IPS DF 19.7 (cell line): ENCODE measurements at regions not wholly inside any gene's neighbourhood (a gene's known extent, or its start where the extent isn't known, plus 50 kb on each side); places are given as distances from the start of the nearest gene placed in this dataset.
A peak's percentile ranks its signal among the peaks of the same experiment; 100 is the strongest.

ENCODE experiments used
- DNase-seq: peaks from one replicate; pipeline ENCODE4 v3.0.0-alpha.2; 2013; ENCODE audit warnings: low read depth, low spot score

- no peak for DNase-seq
Measured at GRCh38 chr2:150621526-150622213, 134.2 kb upstream of the RND3 start.

DNA sequence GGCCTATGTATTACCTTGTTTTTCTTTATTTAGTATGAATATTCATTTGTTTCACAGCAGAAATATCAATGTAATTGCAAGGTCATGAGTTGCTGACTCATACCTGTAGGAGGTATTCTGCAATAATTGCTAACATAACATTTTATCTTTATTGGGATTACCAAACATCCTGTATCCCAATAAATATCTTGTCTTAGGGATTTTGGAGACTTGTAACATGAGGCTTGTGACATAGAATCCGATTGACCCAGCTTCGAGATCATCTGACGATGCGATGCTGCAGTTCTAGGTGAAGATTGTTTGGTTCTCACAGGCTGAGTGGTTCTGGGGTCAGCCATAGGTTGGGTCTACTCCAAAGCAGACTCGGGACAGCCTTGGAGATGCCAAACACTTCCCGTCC is 133.4 kb upstream of the RND3 start:
- DNase-seq = no peak

- no peak for DNase-seq
Measured at GRCh38 chr2:150620416-150620815, 132.9 kb upstream of the RND3 start.

DNA sequence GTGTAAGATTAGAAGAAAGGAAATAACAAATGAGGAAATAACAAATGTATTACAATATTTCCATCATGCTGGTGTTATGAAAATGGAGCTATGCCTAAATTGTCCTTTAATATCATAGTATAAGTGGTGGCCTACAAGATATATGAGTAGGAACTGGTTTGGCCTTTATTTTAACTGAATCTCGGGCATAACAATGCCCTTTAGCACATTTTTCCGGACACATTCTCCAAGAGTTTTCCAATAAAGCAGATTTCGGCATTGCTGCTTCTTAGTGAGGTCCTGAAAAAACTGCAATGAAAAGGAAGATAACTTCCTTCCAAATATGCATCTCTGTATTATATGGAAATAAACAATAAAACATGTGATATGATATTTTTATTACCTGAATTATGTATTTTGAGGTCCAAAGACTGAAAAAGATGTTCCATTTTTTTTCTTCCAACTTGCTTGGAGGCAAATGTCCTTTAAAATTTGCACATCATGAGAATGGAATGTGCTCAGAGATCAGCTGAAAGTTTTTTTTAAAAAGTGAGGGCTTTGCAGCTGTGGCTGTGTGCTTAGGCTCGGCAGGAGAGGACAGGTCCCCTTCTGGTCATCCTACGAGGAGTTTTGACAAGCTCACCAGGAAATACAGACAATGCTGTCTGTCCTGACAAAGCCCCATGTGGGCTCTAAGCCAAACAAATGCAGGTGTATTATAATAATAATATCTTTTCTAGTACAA is 132.3 kb upstream of the RND3 start:
- no peak for DNase-seq

DNA sequence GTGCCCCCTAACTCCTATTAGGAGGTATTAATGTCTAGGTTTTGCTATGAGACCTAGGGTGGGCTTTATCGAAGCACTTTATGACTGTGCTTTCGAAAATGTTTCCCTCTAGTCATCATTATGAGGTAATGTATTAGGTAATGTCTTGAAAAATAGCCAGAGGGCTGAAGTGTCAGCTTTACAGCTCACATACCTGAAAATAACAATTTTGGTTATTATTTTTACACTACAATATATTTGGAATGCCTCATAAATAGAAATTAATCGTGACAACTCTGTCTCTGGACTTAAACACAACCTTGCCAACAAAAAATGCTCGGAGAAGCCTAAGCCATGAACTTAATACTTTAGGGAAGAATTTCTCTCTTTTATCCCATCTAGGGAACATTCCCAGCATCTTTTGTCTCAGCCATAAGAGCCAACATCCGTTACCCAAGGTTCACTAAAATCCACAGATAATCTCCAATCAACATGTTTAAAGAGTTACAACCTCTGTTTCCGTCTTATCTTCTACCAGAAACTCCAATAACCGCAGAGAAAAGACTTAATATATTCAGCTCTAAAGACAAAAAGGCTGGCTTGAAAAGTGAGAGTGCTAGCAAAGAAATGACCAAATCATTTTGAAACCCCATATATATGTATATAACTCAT is 130.9 kb upstream of the RND3 start:
- no peak for DNase-seq

GRCh38 chr2:150617351-150617978 is 130.0 kb upstream of the RND3 start:
- DNase-seq = no peak

- DNase-seq = no peak
Measured at GRCh38 chr2:150612957-150613710, 125.7 kb upstream of the RND3 start.

DNA sequence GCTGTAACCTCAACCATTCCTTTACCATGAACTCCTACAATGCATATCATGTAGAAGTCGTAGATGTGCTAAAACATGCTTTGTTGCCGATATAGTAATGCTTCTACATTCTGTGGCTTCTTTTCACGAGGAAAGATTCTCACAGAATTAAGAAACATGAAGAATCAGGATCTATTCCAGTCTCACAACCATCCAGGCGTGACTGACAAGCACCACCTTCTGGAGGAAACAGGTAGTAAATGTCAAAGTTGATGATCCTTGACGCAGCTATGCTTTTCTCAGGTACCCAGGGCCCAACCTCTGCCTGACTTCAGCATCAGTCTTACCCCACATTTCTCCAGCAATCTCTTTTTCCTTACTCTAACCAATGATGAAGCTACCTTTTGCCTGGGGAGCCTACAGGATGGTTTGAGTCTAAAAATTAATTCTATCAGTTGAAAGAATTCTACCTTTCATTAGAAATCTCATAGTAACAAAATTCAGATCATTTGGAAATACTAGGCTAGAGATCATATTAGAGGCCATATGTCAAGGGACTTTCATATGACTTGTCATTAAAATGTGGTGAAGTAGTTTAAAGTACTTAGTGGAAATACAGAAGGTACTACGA is 123.3 kb upstream of the RND3 start:
- peak; percentile 25 for DNase-seq

- DNase-seq = no peak
Measured at GRCh38 chr2:150609831-150610582, 122.5 kb upstream of the RND3 start.

- DNase-seq = no peak
Measured at GRCh38 chr2:150608341-150608740, 120.9 kb upstream of the RND3 start.

DNA sequence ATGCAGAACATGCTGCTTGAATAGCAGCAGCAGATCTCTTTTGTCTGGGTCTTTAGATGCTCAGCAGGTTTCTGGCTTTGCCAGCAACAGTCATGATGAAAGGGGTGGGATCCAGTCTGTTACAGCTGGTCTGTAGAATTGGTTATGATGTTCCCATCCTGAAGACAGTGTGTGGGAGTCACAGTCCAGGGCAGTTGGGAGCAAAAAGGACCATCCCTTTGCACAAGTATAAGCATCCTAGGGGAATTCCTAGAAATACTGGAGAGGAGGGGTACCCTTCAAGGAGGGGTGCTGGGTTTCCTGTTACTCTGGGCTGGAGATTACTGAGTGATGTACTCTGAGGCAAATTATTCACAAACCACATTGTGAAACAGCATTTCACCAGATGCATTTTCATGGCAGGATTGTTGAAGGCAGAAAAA is 119.9 kb upstream of the RND3 start:
- DNase-seq = no peak

DNA sequence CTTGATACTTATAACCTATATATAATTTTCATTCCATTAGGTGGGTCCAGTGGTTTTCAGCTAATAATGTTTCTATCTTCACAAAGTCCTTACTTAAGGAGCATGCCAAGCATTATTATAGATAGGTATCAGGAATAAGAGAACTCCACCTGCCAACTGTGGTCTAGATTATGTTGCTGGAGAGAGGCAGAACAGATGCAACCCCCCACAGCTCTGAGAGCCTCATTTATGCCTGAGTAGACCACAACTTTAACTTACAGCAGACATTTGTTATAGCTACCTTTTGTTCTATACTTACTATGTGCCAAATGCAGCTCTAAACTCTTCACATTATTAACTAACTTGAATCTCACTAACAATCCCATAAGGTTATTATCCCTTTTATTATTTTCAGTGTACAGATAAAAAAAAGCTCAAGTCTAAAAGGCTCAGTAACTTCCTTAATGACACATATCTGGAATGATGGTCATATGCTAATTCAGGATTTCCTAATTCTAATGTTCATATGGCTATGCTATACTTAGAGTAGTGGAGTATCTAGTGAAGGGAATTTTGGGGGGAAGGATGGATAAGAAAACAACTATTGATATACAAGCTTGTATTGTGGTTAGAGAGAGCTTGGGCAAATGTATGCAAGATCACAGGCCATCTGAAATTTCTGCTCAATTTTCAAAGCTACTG is 119.1 kb upstream of the RND3 start:
- DNase-seq = no peak

GRCh38 chr2:150605664-150606063 is 118.2 kb upstream of the RND3 start:
- no peak for DNase-seq

DNA sequence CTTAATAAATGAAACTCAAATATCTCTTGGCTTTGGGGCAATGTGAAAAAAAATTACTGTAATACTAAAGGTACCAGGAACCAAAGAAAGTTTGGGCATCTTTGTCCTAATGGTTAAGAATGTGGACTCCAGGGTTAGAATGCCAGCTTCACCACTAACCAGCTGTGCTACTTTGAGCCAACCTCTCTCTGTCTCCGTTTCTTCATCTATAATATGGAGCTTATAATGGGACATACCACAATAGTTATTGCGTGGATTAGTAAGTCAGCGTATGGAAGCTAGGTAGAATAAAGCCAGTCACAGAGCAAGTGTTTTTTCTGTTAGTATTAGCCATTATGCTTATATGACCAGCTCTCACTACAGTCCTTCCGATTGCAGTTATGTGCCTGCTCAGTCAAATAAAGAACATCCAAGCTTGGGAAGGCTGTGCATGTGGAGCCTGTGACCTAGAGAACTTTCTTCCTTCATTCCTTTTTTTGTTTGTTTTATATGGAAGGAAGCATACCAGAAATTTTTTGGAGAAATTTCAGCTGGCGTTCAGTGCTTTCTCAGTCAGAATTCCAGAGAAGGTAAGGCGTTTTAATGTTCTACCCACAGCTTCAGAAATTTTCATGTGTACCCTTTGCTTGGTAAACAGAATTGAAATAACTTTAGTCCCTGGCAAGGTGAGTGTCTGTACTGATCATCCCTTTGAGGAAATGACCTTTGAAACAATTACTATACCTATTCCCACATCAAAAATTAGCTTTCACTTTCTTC is 114.0 kb upstream of the RND3 start:
- no peak for DNase-seq

DNA sequence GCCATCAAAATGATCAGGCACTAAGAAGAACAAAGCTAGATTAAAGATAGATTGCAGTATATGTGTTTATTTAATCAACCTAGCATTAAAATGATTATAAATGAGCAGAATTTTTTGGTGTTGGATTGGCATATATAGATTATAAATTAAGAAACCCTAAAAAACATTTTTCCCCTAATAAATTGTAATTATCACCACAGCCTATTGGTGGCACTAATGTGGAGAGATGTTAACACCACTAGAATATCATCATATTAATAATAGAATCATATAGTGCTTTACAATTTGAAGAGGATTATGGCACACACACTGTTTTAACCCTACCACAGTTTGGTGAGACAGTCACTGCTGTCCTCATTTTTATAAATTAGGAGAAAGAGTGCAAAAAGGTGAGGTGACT is 112.4 kb upstream of the RND3 start:
- DNase-seq = no peak

GRCh38 chr2:150598383-150598782 is 110.9 kb upstream of the RND3 start:
- no peak for DNase-seq

DNA sequence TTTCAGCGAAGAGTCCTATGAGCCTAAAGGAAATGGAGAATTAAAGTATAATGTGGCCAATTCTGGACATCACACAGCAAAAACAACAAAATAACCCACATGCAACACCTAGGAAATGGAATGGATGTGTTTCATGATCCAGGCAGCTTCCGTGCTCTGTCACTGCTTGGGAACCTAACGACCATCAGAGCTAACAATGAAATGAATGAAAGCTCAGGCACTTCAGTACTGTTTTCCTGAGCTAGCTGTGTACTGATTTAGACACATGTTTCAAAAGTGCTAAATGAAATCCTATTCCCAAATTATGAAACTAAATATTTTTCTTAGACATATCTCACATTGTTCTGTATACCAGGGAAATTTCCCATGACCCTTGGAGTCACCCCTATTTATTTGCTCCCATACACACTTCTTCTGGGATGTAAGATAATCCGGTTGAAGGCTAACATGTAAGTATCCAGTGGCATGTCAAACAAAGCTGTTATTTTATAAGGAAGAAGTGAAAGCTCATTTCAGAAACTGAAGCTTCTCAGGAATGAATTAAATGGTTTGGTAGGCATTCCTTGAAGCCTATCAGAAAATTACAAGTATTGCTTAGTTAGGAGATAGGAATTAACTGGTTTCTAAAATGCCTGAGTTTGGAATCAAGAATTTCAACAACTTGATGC is 108.5 kb upstream of the RND3 start:
- no peak for DNase-seq

GRCh38 chr2:150594299-150594698 is 106.8 kb upstream of the RND3 start:
- DNase-seq = no peak
